HAP-1 (cell line): ENCODE measurements at regions not wholly inside any gene's neighbourhood (a gene's known extent, or its start where the extent isn't known, plus 50 kb on each side); places are given as distances from the start of the nearest gene placed in this dataset.
"Not testable (repeated sequence)": the region's sequence is repeated elsewhere in the genome, so short reads cannot be mapped to it uniquely, and the experiment has no call there.

Experiments used
- DNase-seq, 2 experiments: peaks; one replicate each; pipeline ENCODE4 v3.0.0-alpha.2; 2016 to 2020; ENCODE audit warnings: low spot score in 2 of 2
- H3K27me3 ChIP-seq: fragments of 250-450 bp; sonication (Bioruptor Pico); 2 replicates; pipeline ENCODE4 v1.5.1; 2020; ENCODE audit warnings: low read depth, mild to moderate bottlenecking, moderate library complexity
- H3K36me3 ChIP-seq: fragments of 250-450 bp; sonication (Bioruptor Pico); replicated peaks from 2 replicates; pipeline ENCODE4 v1.5.1; 2020; ENCODE audit warnings: mild to moderate bottlenecking
- H3K4me1 ChIP-seq: fragments of 250-450 bp; sonication (Bioruptor Pico); 2 replicates; pipeline ENCODE4 v1.5.1; 2020; ENCODE audit warnings: mild to moderate bottlenecking
- H3K4me3 ChIP-seq: fragments of 250-450 bp; sonication (Bioruptor Pico); 2 replicates; pipeline ENCODE4 v1.5.1; 2020; ENCODE audit warnings: mild to moderate bottlenecking, moderate library complexity
- H3K9me3 ChIP-seq: fragments of 250-450 bp; sonication (Bioruptor Pico); 2 replicates; pipeline ENCODE4 v1.5.1; 2020; ENCODE audit warnings: mild to moderate bottlenecking, moderate library complexity
- in situ Hi-C: fragments of 300-500 bp; cut with MboI; formaldehyde crosslinking; loops from 3 replicates; pipeline ENCODE4 v1.14.3; 2020; ENCODE audit warnings: low sequenced_read_pairs, inconsistent platforms, mixed read lengths

- no peak for DNase-seq
Observed at GRCh38 chr2:139469985-139470384, 689.8 kb upstream of the NXPH2 start.

GRCh38 chr2:139465789-139466188 lies 685.6 kb upstream of the NXPH2 start:
- H3K36me3 ChIP-seq = no peaks in the 10 kb centered on the region
- H3K9me3 ChIP-seq = no peaks in the 10 kb centered on the region
- in situ Hi-C loops = no loop called here
- H3K27me3 ChIP-seq = no peaks in the 10 kb centered on the region
- DNase-seq = no peak
- H3K4me1 ChIP-seq = no peaks in the 10 kb centered on the region
- H3K4me3 ChIP-seq = no peak overlapping the region

More at GRCh38 chr2:139469985-139470384, 689.8 kb upstream of the NXPH2 start:
- H3K27me3 ChIP-seq = no peaks in the 10 kb centered on the region
- no peaks in the 10 kb centered on the region for H3K4me1 ChIP-seq
- H3K4me3 ChIP-seq = no peak overlapping the region
- no peaks in the 10 kb centered on the region for H3K9me3 ChIP-seq
- in situ Hi-C loops = no loop called here
- H3K36me3 ChIP-seq = no peaks in the 10 kb centered on the region

GRCh38 chr2:139457873-139458272 lies 677.7 kb upstream of the NXPH2 start:
- H3K4me3 ChIP-seq = no peak overlapping the region
- in situ Hi-C loops = no loop called here
- no peaks in the 10 kb centered on the region for H3K4me1 ChIP-seq

GRCh38 chr2:139454251-139454650 lies 674.1 kb upstream of the NXPH2 start:
- in situ Hi-C loops = no loop called here
- no peak for DNase-seq
- no peak overlapping the region for H3K4me3 ChIP-seq
- no peaks in the 10 kb centered on the region for H3K4me1 ChIP-seq
- no peaks in the 10 kb centered on the region for H3K36me3 ChIP-seq
- no peaks in the 10 kb centered on the region for H3K27me3 ChIP-seq
- H3K9me3 ChIP-seq = no peaks in the 10 kb centered on the region

More at GRCh38 chr2:139457873-139458272, 677.7 kb upstream of the NXPH2 start:
- H3K36me3 ChIP-seq = no peaks in the 10 kb centered on the region
- no peaks in the 10 kb centered on the region for H3K27me3 ChIP-seq
- H3K9me3 ChIP-seq = no peaks in the 10 kb centered on the region
- DNase-seq = no peak

- in situ Hi-C loops = no loop called here
- Histone ChIP-seq H3K4me3 (no peak overlapping the region), H3K9me3 (no peaks in the 10 kb centered on the region), H3K27me3 (no peaks in the 10 kb centered on the region), H3K36me3 (no peaks in the 10 kb centered on the region), H3K4me1 (no peaks in the 10 kb centered on the region)
- DNase-seq = no peak
Observed at GRCh38 chr2:139439100-139439499, 658.9 kb upstream of the NXPH2 start.

GRCh38 chr2:139438478-139438877 lies 658.3 kb upstream of the NXPH2 start:
- no peaks in the 10 kb centered on the region for H3K36me3 ChIP-seq
- no peaks in the 10 kb centered on the region for H3K27me3 ChIP-seq
- in situ Hi-C loops = no loop called here
- H3K9me3 ChIP-seq = no peaks in the 10 kb centered on the region
- H3K4me3 ChIP-seq = no peak overlapping the region
- no peak for DNase-seq
- no peaks in the 10 kb centered on the region for H3K4me1 ChIP-seq

GRCh38 chr2:139427164-139427563 lies 647.0 kb upstream of the NXPH2 start:
- Histone ChIP-seq H3K4me3 (no peak overlapping the region), H3K36me3 (no peaks in the 10 kb centered on the region), H3K4me1 (no peaks in the 10 kb centered on the region), H3K27me3 (no peaks in the 10 kb centered on the region), H3K9me3 (no peaks in the 10 kb centered on the region)
- no peak for DNase-seq
- in situ Hi-C loops = no loop called here

GRCh38 chr2:139424101-139424500 lies 643.9 kb upstream of the NXPH2 start:
- H3K4me3 ChIP-seq = no peak overlapping the region
- in situ Hi-C loops = no loop called here
- H3K36me3 ChIP-seq = no peaks in the 10 kb centered on the region
- no peaks in the 10 kb centered on the region for H3K4me1 ChIP-seq
- H3K27me3 ChIP-seq = no peaks in the 10 kb centered on the region
- no peaks in the 10 kb centered on the region for H3K9me3 ChIP-seq
- no peak for DNase-seq

GRCh38 chr2:139411236-139411635 lies 631.0 kb upstream of the NXPH2 start:
- no peak for DNase-seq

GRCh38 chr2:139410833-139411174 lies 630.6 kb upstream of the NXPH2 start:
- H3K36me3 ChIP-seq, DNase-seq, H3K4me3 ChIP-seq, H3K4me1 ChIP-seq, in situ Hi-C loops, H3K27me3 ChIP-seq, H3K9me3 ChIP-seq: not testable (repeated sequence)

More at GRCh38 chr2:139411236-139411635, 631.0 kb upstream of the NXPH2 start:
- H3K4me1 ChIP-seq = no peaks in the 10 kb centered on the region
- in situ Hi-C loops = no loop called here
- no peak overlapping the region for H3K4me3 ChIP-seq
- no peaks in the 10 kb centered on the region for H3K9me3 ChIP-seq
- no peaks in the 10 kb centered on the region for H3K27me3 ChIP-seq
- H3K36me3 ChIP-seq = no peaks in the 10 kb centered on the region

- H3K4me1 ChIP-seq, DNase-seq, H3K4me3 ChIP-seq, in situ Hi-C loops, H3K9me3 ChIP-seq, H3K27me3 ChIP-seq, H3K36me3 ChIP-seq: not testable (repeated sequence)
Observed at GRCh38 chr2:139410147-139410832, 630.1 kb upstream of the NXPH2 start.

- Histone ChIP-seq H3K4me1 (no peaks in the 10 kb centered on the region), H3K27me3 (no peaks in the 10 kb centered on the region), H3K36me3 (no peaks in the 10 kb centered on the region), H3K4me3 (no peak overlapping the region), H3K9me3 (no peaks in the 10 kb centered on the region)
- in situ Hi-C loops = no loop called here
- no peak for DNase-seq
Observed at GRCh38 chr2:139409212-139409611, 629.0 kb upstream of the NXPH2 start.

GRCh38 chr2:139403948-139404347 lies 623.8 kb upstream of the NXPH2 start:
- Histone ChIP-seq H3K4me3 (no peak overlapping the region), H3K9me3 (no peaks in the 10 kb centered on the region), H3K36me3 (no peaks in the 10 kb centered on the region), H3K27me3 (no peaks in the 10 kb centered on the region), H3K4me1 (no peaks in the 10 kb centered on the region)
- no peak for DNase-seq
- in situ Hi-C loops = no loop called here

- H3K4me1 ChIP-seq = no peaks in the 10 kb centered on the region
- DNase-seq = no peak
- in situ Hi-C loops = no loop called here
- no peak overlapping the region for H3K4me3 ChIP-seq
- no peaks in the 10 kb centered on the region for H3K27me3 ChIP-seq
- H3K36me3 ChIP-seq = no peaks in the 10 kb centered on the region
- no peaks in the 10 kb centered on the region for H3K9me3 ChIP-seq
Observed at GRCh38 chr2:139394801-139395200, 614.6 kb upstream of the NXPH2 start.

GRCh38 chr2:139389391-139389790 lies 609.2 kb upstream of the NXPH2 start:
- Histone ChIP-seq H3K9me3 (no peaks in the 10 kb centered on the region), H3K4me3 (no peak overlapping the region), H3K27me3 (no peaks in the 10 kb centered on the region), H3K36me3 (no peaks in the 10 kb centered on the region), H3K4me1 (no peaks in the 10 kb centered on the region)
- DNase-seq = no peak
- in situ Hi-C loops = no loop called here
